HEK293T (cell line): ENCODE measurements at regions not wholly inside any gene's neighbourhood (a gene's known extent, or its start where the extent isn't known, plus 50 kb on each side); places are given as distances from the start of the nearest gene placed in this dataset.

Experiments
- SP1 ChIP-seq: fragments of 450-650 bp; IDR thresholded peaks from 2 replicates; pipeline ENCODE4 v1.6.1; 2017
- SUZ12 ChIP-seq: fragments of 450-650 bp; IDR thresholded peaks from 2 replicates; pipeline ENCODE4 v1.6.1; 2016; ENCODE audit warnings: mild to moderate bottlenecking

GRCh38 chr4:116024954-116025708 lies 911.7 kb upstream of the NDST4 start:
- TF ChIP-seq SP1 (no peak), SUZ12 (no peak)
